Natural killer cell (primary cell): ENCODE measurements at regions not wholly inside any gene's neighbourhood (a gene's known extent, or its start where the extent isn't known, plus 50 kb on each side); places are given as distances from the start of the nearest gene placed in this dataset.

ENCODE experiments used
- ATAC-seq, 3 donors: fragments of 150-1000 bp in 2 of 3; fragments of 200-7000 bp in 1 of 3; cut with Tn5 transposase; 1 replicate in 1 of 3; 2 replicates in 2 of 3; pipeline ENCODE4 v1.10.0; 2021; ENCODE audit warnings: mild to moderate bottlenecking in 2 of 3, moderate library complexity in 2 of 3
- DNase-seq, 2 donors: peaks; one replicate each; pipeline versions ENCODE4 v3.0.0 to v3.0.0-alpha.2; 2013 to 2021; ENCODE audit warnings: mixed read lengths in 1 of 2
- H3K27ac ChIP-seq: one replicate; pipeline ENCODE4 v1.5.1; 2013; ENCODE audit warnings: mild to moderate bottlenecking, low read length
- H3K27me3 ChIP-seq: one replicate; pipeline ENCODE4 v1.6.1; 2013; ENCODE audit warnings: low read length; ENCODE audit not compliant: control insufficient read depth, insufficient read depth
- H3K36me3 ChIP-seq: one replicate; pipeline ENCODE4 v1.6.1; 2013; ENCODE audit warnings: low read length; ENCODE audit not compliant: control insufficient read depth, insufficient read depth
- H3K4me1 ChIP-seq: one replicate; pipeline ENCODE4 v1.6.1; 2013; ENCODE audit warnings: low read length; ENCODE audit not compliant: control insufficient read depth, insufficient read depth
- H3K4me3 ChIP-seq: one replicate; pipeline ENCODE4 v1.5.1; 2013; ENCODE audit warnings: low read length
- H3K9me3 ChIP-seq: one replicate; pipeline ENCODE4 v1.6.1; 2013; ENCODE audit warnings: low read length; ENCODE audit not compliant: control insufficient read depth, insufficient read depth
- H3K27ac Mint-ChIP-seq, 2 donors: one replicate each; pipeline ENCODE4 v1.8.0; 2022; ENCODE audit warnings: mild to moderate bottlenecking in 2 of 2, mixed read lengths in 2 of 2, moderate library complexity in 1 of 2
- H3K27me3 Mint-ChIP-seq, 2 donors: one replicate each; pipeline ENCODE4 v1.8.0; 2022; ENCODE audit warnings: low read depth in 2 of 2, mixed read lengths in 2 of 2
- H3K36me3 Mint-ChIP-seq: one replicate; pipeline ENCODE4 v1.8.0; 2022; ENCODE audit warnings: mixed read lengths
- H3K4me1 Mint-ChIP-seq, 2 donors: one replicate each; pipeline ENCODE4 v1.8.0; 2022; ENCODE audit warnings: mixed read lengths in 2 of 2
- H3K4me3 Mint-ChIP-seq: one replicate; pipeline ENCODE4 v1.8.0; 2022; ENCODE audit warnings: mild to moderate bottlenecking, moderate library complexity, mixed read lengths
- H3K9me3 Mint-ChIP-seq, 2 donors: one replicate each; pipeline ENCODE4 v1.8.0; 2022; ENCODE audit warnings: mixed read lengths in 2 of 2
- CTCF ChIP-seq: fragments of 200-600 bp; IDR thresholded peaks from one replicate; pipeline ENCODE4 v1.8.0; 2022; ENCODE audit warnings: antibody characterized with exemption
- WGBS: methylation state at CpG from one replicate; pipeline ENCODE4 v1.1.7; 2013; ENCODE audit warnings: missing lambda C conversion rate; ENCODE audit not compliant: insufficient coverage; 5-methylcytosine and 5-hydroxymethylcytosine counted together
- intact Hi-C: fragments of 100-400 bp; cut with micrococcal nuclease; formaldehyde crosslinking; loops from one replicate; pipeline ENCODE4 v1.14.2; 2022

GRCh38 chr4:189377569-189377968, 563.1 kb upstream of the FRG1 start:
- H3K27me3 ChIP-seq, result no peaks in the 10 kb centered on the region
- Mint-ChIP-seq H3K27me3 (no peaks in the 10 kb centered on the region), H3K36me3 (no peaks in the 10 kb centered on the region), H3K9me3 (peaks cover 9 to 10% of the 10 kb centered on the region in 2 donors), H3K27ac (no peak overlapping the region), H3K4me1 (no peaks in the 10 kb centered on the region), H3K4me3 (no peak overlapping the region)
- no peak for TF ChIP-seq CTCF
- no peak overlapping the region for H3K27ac ChIP-seq
- H3K36me3 ChIP-seq, result no peaks in the 10 kb centered on the region
- 94% methylated on average over 2 of the region's 2 CpGs for WGBS
- DNase-seq (no peak), ATAC-seq (no peak)
- no peak overlapping the region for H3K4me3 ChIP-seq
- no peaks in the 10 kb centered on the region for H3K9me3 ChIP-seq
- H3K4me1 ChIP-seq, result no peaks in the 10 kb centered on the region
- intact Hi-C loops, result no loop called here

- no peaks in the 10 kb centered on the region for H3K4me1 ChIP-seq
- H3K9me3 Mint-ChIP-seq, result peaks cover 13% of the 10 kb centered on the region in 2 donors
- DNase-seq (no peak), ATAC-seq (no peak)
- H3K36me3 ChIP-seq, result no peaks in the 10 kb centered on the region
- H3K4me3 ChIP-seq, result no peak overlapping the region
- H3K27ac Mint-ChIP-seq, result no peak overlapping the region
- TF ChIP-seq CTCF, result no peak
- H3K27me3 ChIP-seq, result no peaks in the 10 kb centered on the region
- no peaks in the 10 kb centered on the region for H3K27me3 Mint-ChIP-seq
- peaks cover 9% of the 10 kb centered on the region for H3K36me3 Mint-ChIP-seq
- intact Hi-C loops, result no loop called here
- H3K27ac ChIP-seq, result no peak overlapping the region
- no peaks in the 10 kb centered on the region for H3K9me3 ChIP-seq
- no peak overlapping the region for H3K4me3 Mint-ChIP-seq
- 6% methylated on average over 1 of the region's 1 CpG for WGBS
- H3K4me1 Mint-ChIP-seq, result no peaks in the 10 kb centered on the region
Observed at GRCh38 chr4:189385098-189385497, 555.6 kb upstream of the FRG1 start.

DNA sequence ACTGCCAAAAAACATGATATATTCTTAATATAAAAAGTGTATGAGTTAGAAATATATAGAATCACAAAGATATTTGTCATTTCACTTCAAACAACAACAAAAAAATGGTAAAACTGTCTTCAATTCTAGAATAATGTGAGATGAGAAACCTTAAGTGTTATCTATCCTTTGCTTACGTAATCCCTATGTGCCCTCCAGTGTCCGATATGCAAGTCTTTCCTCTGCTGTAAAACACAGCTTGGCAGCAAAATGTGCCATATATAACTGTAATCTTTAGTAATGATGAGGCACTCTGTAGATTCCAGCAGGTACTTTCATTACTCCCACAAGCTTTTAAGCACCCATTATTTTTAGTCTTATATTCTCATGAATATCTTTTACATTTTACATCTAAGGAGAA, 555.1 kb upstream of the FRG1 start:
- H3K27me3 ChIP-seq, result no peaks in the 10 kb centered on the region
- intact Hi-C loops, result no loop called here
- peaks cover 11% of the 10 kb centered on the region for H3K36me3 Mint-ChIP-seq
- no peak for ATAC-seq
- H3K27ac ChIP-seq, result no peak overlapping the region
- DNase-seq, result no peak
- no peaks in the 10 kb centered on the region for H3K27me3 Mint-ChIP-seq
- H3K4me3 ChIP-seq, result no peak overlapping the region
- H3K9me3 ChIP-seq, result no peaks in the 10 kb centered on the region
- H3K36me3 ChIP-seq, result no peaks in the 10 kb centered on the region
- H3K9me3 Mint-ChIP-seq, result peaks cover 15 to 16% of the 10 kb centered on the region in 2 donors
- no peaks in the 10 kb centered on the region for H3K4me1 ChIP-seq
- 94% methylated on average over 2 of the region's 2 CpGs for WGBS
- H3K4me1 Mint-ChIP-seq, result no peaks in the 10 kb centered on the region
- H3K4me3 Mint-ChIP-seq, result no peak overlapping the region
- H3K27ac Mint-ChIP-seq, result no peak overlapping the region
- no peak for TF ChIP-seq CTCF

DNA sequence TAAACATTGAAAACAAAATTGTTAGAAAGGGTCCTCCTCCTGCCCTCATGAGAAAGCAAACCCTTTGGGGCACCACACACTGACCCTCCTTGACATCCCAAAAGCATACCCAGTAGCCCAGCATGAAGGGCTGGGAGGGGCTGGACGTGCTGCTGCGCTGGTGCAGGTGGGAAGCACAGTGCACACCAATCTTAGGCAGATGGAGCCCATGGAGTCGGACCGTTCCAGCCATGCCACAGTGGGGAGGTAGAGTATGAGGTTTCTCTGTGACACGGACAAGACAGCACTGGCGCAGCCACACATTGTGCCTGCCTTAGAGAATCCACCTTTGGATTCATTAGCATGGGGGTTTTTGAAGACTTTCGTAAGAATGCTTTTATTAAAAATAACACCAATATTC, 544.2 kb upstream of the FRG1 start:
- intact Hi-C loops, result no loop called here
- H3K9me3 Mint-ChIP-seq, result peaks cover 14 to 19% of the 10 kb centered on the region in 2 donors

More for the DNA sequence above, 544.2 kb upstream of the FRG1 start:
- H3K4me3 ChIP-seq, result no peak overlapping the region
- Mint-ChIP-seq H3K4me3 (no peak overlapping the region), H3K4me1 (no peaks in the 10 kb centered on the region), H3K27ac (no peak overlapping the region), H3K36me3 (no peaks in the 10 kb centered on the region), H3K27me3 (no peaks in the 10 kb centered on the region)
- no peak for TF ChIP-seq CTCF
- no peaks in the 10 kb centered on the region for H3K4me1 ChIP-seq
- no peaks in the 10 kb centered on the region for H3K27me3 ChIP-seq
- H3K36me3 ChIP-seq, result no peaks in the 10 kb centered on the region
- DNase-seq (no peak), ATAC-seq (no peak)
- 89% methylated on average over 6 of the region's 7 CpGs for WGBS
- peaks cover 13% of the 10 kb centered on the region for H3K9me3 ChIP-seq
- no peak overlapping the region for H3K27ac ChIP-seq
